GM19099 (cell line): ENCODE measurements at regions not wholly inside any gene's neighbourhood (a gene's known extent, or its start where the extent isn't known, plus 50 kb on each side); places are given as distances from the start of the nearest gene placed in this dataset.

Experiments used
- POLR2A ChIP-seq: IDR thresholded peaks from 3 replicates; pipeline ENCODE4 v1.6.1; 2011; ENCODE audit warnings: low read depth; ENCODE audit not compliant: insufficient read length; ENCODE audit errors: extremely low read depth

DNA sequence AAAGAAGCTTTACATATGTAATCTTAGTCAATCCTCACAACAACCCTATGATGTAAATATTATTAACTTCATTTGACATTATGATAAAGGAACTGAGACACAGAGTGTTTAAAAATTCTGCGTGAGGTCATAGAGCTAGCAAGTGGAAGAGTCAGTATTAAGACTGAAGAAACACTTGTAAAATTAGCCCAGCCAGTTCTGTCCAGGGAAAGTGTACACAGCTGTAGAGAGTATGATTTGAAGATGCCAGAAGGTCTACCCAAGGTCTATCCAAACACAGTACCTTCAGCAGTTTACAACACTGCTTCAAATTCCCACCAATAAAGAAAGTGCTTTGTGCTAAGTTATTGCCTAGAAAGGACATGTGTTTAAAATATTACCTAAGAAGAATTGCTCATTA lies 51.7 kb upstream of the ITPRID2 start:
- TF ChIP-seq POLR2A = no peak

DNA sequence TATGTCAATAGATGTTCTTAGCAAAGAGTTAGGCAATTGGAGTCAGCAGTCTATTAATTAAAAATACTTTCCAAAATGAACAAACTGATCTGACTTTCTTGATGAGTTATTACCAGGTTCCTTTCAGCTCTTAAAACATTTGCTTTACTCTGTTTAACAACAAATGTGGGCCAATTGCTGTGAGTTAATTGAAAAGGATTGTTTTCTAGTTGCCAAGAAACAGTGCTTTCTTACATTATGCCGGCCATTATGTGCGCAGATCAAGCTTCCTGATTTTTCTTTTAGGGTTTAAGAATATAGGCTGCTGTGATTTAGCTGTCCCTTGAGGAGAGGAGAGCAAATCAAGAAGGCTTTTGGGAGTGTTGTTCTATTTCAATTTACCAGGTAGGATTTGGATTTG lies 50.5 kb upstream of the ITPRID2 start:
- no peak for TF ChIP-seq POLR2A
